GM23338 (cell line): ENCODE measurements at regions not wholly inside any gene's neighbourhood (a gene's known extent, or its start where the extent isn't known, plus 50 kb on each side); places are given as distances from the start of the nearest gene placed in this dataset.

Experiments
- ATAC-seq: fragments of 200-7000 bp; cut with Tn5 transposase; 3 replicates; pipeline ENCODE4 v1.9.1; 2020
- DNase-seq: peaks from one replicate; pipeline ENCODE4 v3.0.0-alpha.2; 2015; ENCODE audit warnings: low spot score
- H2AFZ ChIP-seq: fragments of 200-600 bp; sonication (generic); 2 replicates; pipeline ENCODE4 v1.8.0; 2016; ENCODE audit warnings: antibody characterized with exemption, mild to moderate bottlenecking, moderate library complexity
- H3F3A ChIP-seq: fragments of 200-600 bp; sonication (generic); replicated peaks from 2 replicates; pipeline ENCODE4 v1.8.0; 2017; ENCODE audit warnings: antibody characterized with exemption, mixed run types, low read depth
- H3K27ac ChIP-seq: fragments of 200-600 bp; sonication (generic); 2 replicates; pipeline ENCODE4 v1.6.1; 2016; ENCODE audit warnings: low read depth
- H3K27me3 ChIP-seq: fragments of 200-600 bp; sonication (generic); 2 replicates; pipeline ENCODE4 v1.8.0; 2016; ENCODE audit warnings: mild to moderate bottlenecking, mixed run types, moderate library complexity; ENCODE audit not compliant: insufficient read depth
- H3K36me3 ChIP-seq: fragments of 200-600 bp; sonication (generic); 2 replicates; pipeline ENCODE4 v1.8.0; 2016; ENCODE audit warnings: mild to moderate bottlenecking; ENCODE audit not compliant: insufficient read depth
- H3K4me1 ChIP-seq: fragments of 200-600 bp; sonication (generic); 2 replicates; pipeline ENCODE4 v1.8.0; 2016; ENCODE audit warnings: mild to moderate bottlenecking, moderate library complexity; ENCODE audit not compliant: insufficient read depth
- H3K4me2 ChIP-seq: fragments of 200-600 bp; sonication (generic); 2 replicates; pipeline ENCODE4 v1.7.1; 2017; ENCODE audit warnings: mixed run types
- H3K4me3 ChIP-seq: fragments of 200-600 bp; sonication (generic); 2 replicates; pipeline ENCODE4 v1.6.1; 2016; ENCODE audit warnings: mixed run types
- H3K79me2 ChIP-seq: fragments of 200-600 bp; sonication (generic); replicated peaks from 2 replicates; pipeline ENCODE4 v1.8.0; 2017; ENCODE audit warnings: mild to moderate bottlenecking; ENCODE audit not compliant: insufficient read depth
- H3K9me2 ChIP-seq: fragments of 200-600 bp; sonication (generic); 2 replicates; pipeline ENCODE4 v1.8.0; 2017; ENCODE audit not compliant: insufficient read depth
- H4K20me1 ChIP-seq: fragments of 200-600 bp; sonication (generic); replicated peaks from 2 replicates; pipeline ENCODE4 v1.8.0; 2017; ENCODE audit warnings: mild to moderate bottlenecking; ENCODE audit not compliant: insufficient read depth
- H3K27ac Mint-ChIP-seq: 2 replicates; pipeline ENCODE4 v1.8.0; 2020; ENCODE audit warnings: inconsistent platforms, mild to moderate bottlenecking, moderate library complexity, mixed read lengths
- H3K27me3 Mint-ChIP-seq: 3 replicates; pipeline ENCODE4 v1.8.0; 2022; ENCODE audit warnings: low read depth, mild to moderate bottlenecking, moderate library complexity, mixed read lengths, inconsistent platforms; ENCODE audit not compliant: insufficient read depth, poor library complexity
- H3K36me3 Mint-ChIP-seq: 3 replicates; pipeline ENCODE4 v1.8.0; 2021; ENCODE audit warnings: low read depth, mild to moderate bottlenecking, inconsistent platforms, moderate library complexity, mixed read lengths
- H3K4me1 Mint-ChIP-seq: 3 replicates; pipeline ENCODE4 v1.8.0; 2020; ENCODE audit warnings: mild to moderate bottlenecking, inconsistent platforms, mixed read lengths
- H3K4me3 Mint-ChIP-seq: 3 replicates; pipeline ENCODE4 v1.8.0; 2021; ENCODE audit warnings: moderate library complexity, mild to moderate bottlenecking, inconsistent platforms, mixed read lengths
- H3K9me3 Mint-ChIP-seq: 3 replicates; pipeline ENCODE4 v1.8.0; 2020; ENCODE audit warnings: moderate library complexity, mild to moderate bottlenecking, inconsistent platforms, mixed read lengths
- CREB1 ChIP-seq: fragments of 250-450 bp; sonication (Bioruptor Pico); IDR thresholded peaks from 2 replicates; pipeline ENCODE4 v1.5.0; 2020; ENCODE audit warnings: low read depth, mild to moderate bottlenecking, moderate library complexity
- CTCF ChIP-seq, 2 experiments: fragments of 200-600 bp in 1 of 2; sonication (generic) in 1 of 2; conservative IDR thresholded peaks; 2 replicates each; pipeline versions ENCODE4 v1.5.1 to v1.6.1; 2016 to 2017; ENCODE audit warnings: antibody characterized with exemption in 2 of 2, low read depth in 2 of 2, mild to moderate bottlenecking in 2 of 2, moderate library complexity in 1 of 2
- ETS1 ChIP-seq: IDR thresholded peaks from 2 replicates; pipeline ENCODE4 v1.6.1; 2016; ENCODE audit warnings: antibody characterized with exemption
- EZH2 ChIP-seq: fragments of 200-600 bp; sonication (generic); IDR thresholded peaks from one replicate; pipeline ENCODE4 v1.8.0; 2017; ENCODE audit warnings: antibody characterized with exemption, mild to moderate bottlenecking, low read depth; ENCODE audit not compliant: unreplicated experiment
- EZH2phosphoT487 ChIP-seq: fragments of 200-600 bp; sonication (generic); IDR thresholded peaks from one replicate; pipeline ENCODE4 v1.8.1; 2018; ENCODE audit warnings: antibody characterized with exemption; ENCODE audit not compliant: unreplicated experiment
- JUNB ChIP-seq: IDR thresholded peaks from one replicate; pipeline ENCODE4 v1.6.1; 2016; ENCODE audit warnings: antibody characterized with exemption; ENCODE audit not compliant: unreplicated experiment
- NANOG ChIP-seq: IDR thresholded peaks from 2 replicates; pipeline ENCODE4 v1.6.1; 2016; ENCODE audit warnings: antibody characterized with exemption, borderline replicate concordance
- POLR2AphosphoS5 ChIP-seq: IDR thresholded peaks from 2 replicates; pipeline ENCODE4 v1.6.1; 2016; ENCODE audit warnings: antibody characterized with exemption, low read depth
- REST ChIP-seq: IDR thresholded peaks from one replicate; pipeline ENCODE4 v1.6.1; 2018; ENCODE audit warnings: antibody characterized with exemption; ENCODE audit not compliant: unreplicated experiment
- STAT1 ChIP-seq: IDR thresholded peaks from one replicate; pipeline ENCODE4 v1.6.1; 2016; ENCODE audit warnings: antibody characterized with exemption; ENCODE audit not compliant: unreplicated experiment
- ZNF114 ChIP-seq: fragments of 250-450 bp; sonication (Bioruptor Pico); IDR thresholded peaks from 2 replicates; pipeline ENCODE4 v1.5.0; 2020; ENCODE audit warnings: mild to moderate bottlenecking, moderate library complexity
- ZNF331 ChIP-seq: fragments of 250-450 bp; sonication (Bioruptor Pico); IDR thresholded peaks from 2 replicates; pipeline ENCODE4 v1.5.0; 2020; ENCODE audit warnings: low read depth, mild to moderate bottlenecking, moderate library complexity
- ZNF462 ChIP-seq: fragments of 250-450 bp; sonication (Bioruptor Pico); IDR thresholded peaks from 2 replicates; pipeline ENCODE4 v1.5.0; 2020; ENCODE audit warnings: mild to moderate bottlenecking, moderate library complexity

GRCh38 chr2:199535445-199536177 is 77.9 kb upstream of the SATB2 start:
- no peaks in the 10 kb centered on the region; the same call in 2 of the 3 replicates for H3K9me3 Mint-ChIP-seq
- no peaks in the 10 kb centered on the region for H4K20me1 ChIP-seq
- DNase-seq (no peak), ATAC-seq (no peak)
- no peaks in the 10 kb centered on the region for H3K9me2 ChIP-seq
- no peak overlapping the region for H2AFZ ChIP-seq
- no peaks in the 10 kb centered on the region for H3K36me3 Mint-ChIP-seq
- H3K4me1 ChIP-seq = no peaks in the 10 kb centered on the region
- H3K27ac ChIP-seq = no peak overlapping the region
- no peak overlapping the region for H3K4me2 ChIP-seq
- no peaks in the 10 kb centered on the region for H3K27me3 ChIP-seq
- no peak overlapping the region for H3K4me3 ChIP-seq
- no peak overlapping the region for H3K27ac Mint-ChIP-seq
- H3K4me3 Mint-ChIP-seq = no peak overlapping the region
- no peaks in the 10 kb centered on the region for H3K4me1 Mint-ChIP-seq
- H3K36me3 ChIP-seq = no peaks in the 10 kb centered on the region
- no peaks in the 10 kb centered on the region for H3K79me2 ChIP-seq
- H3K27me3 Mint-ChIP-seq = no peaks in the 10 kb centered on the region
- no peak for TF ChIP-seq CTCF (conservative IDR thresholded peaks at IDR 0.05; ENCODE audit: low read depth in 2 of 2)
- no peak for TF ChIP-seq POLR2AphosphoS5
- TF ChIP-seq ZNF331 (CRISPR knock-in tag) = no peak
- TF ChIP-seq REST = no peak
- no peak for TF ChIP-seq ZNF462 (CRISPR knock-in tag)
- TF ChIP-seq STAT1 = no peak
- TF ChIP-seq EZH2 = no peak
- no peak for TF ChIP-seq EZH2phosphoT487
- no peak for TF ChIP-seq ZNF114
- TF ChIP-seq NANOG = no peak
- TF ChIP-seq CREB1 (CRISPR knock-in tag) = no peak
- no peak for TF ChIP-seq ETS1
- TF ChIP-seq JUNB = no peak
- H3F3A ChIP-seq = no peaks in the 10 kb centered on the region
